NCI-H2029 (cell line): ENCODE measurements at regions not wholly inside any gene's neighbourhood (a gene's known extent, or its start where the extent isn't known, plus 50 kb on each side); places are given as distances from the start of the nearest gene placed in this dataset.
"Not testable (repeated sequence)": the region's sequence is repeated elsewhere in the genome, so short reads cannot be mapped to it uniquely, and the experiment has no call there.

Experiments
- DNase-seq: peaks from one replicate; lab custom pipeline; 2025; lab: John Stamatoyannopoulos, UW

GRCh38 chr18:66440433-66440832 is 163.5 kb downstream of the CDH19 start:
- no peak for DNase-seq

GRCh38 chr18:66439670-66440069 is 164.2 kb downstream of the CDH19 start:
- no peak for DNase-seq

- no peak for DNase-seq
Measured at GRCh38 chr18:66438711-66439536, 165.0 kb downstream of the CDH19 start.

- no peak for DNase-seq
Measured at GRCh38 chr18:66432636-66433035, 171.3 kb downstream of the CDH19 start.

- no peak for DNase-seq
Measured at GRCh38 chr18:66428795-66429194, 175.1 kb downstream of the CDH19 start.

GRCh38 chr18:66419400-66419799 is 184.5 kb downstream of the CDH19 start:
- DNase-seq, result no peak

- DNase-seq, result no peak
Measured at GRCh38 chr18:66410692-66411091, 193.2 kb downstream of the CDH19 start.

GRCh38 chr18:66395671-66396218 is 208.1 kb downstream of the CDH19 start:
- no peak for DNase-seq

GRCh38 chr18:66393463-66393862 is 210.4 kb downstream of the CDH19 start:
- no peak for DNase-seq

GRCh38 chr18:66377291-66377690 is 226.6 kb downstream of the CDH19 start:
- no peak for DNase-seq

GRCh38 chr18:66375391-66375790 is 228.5 kb downstream of the CDH19 start:
- not testable (repeated sequence) for DNase-seq

GRCh38 chr18:66346833-66347588 is 256.9 kb downstream of the CDH19 start:
- DNase-seq, result no peak

- DNase-seq, result peak; percentile 1
Measured at GRCh38 chr18:66344227-66344626, 259.7 kb downstream of the CDH19 start.

- no peak for DNase-seq
Measured at GRCh38 chr18:66342577-66342976, 261.3 kb downstream of the CDH19 start.

- no peak for DNase-seq
Measured at GRCh38 chr18:66334534-66334933, 269.4 kb downstream of the CDH19 start.

- DNase-seq, result no peak
Measured at GRCh38 chr18:66329716-66330115, 274.2 kb downstream of the CDH19 start.

- DNase-seq, result no peak
Measured at GRCh38 chr18:66328296-66328878, 275.5 kb downstream of the CDH19 start.

- no peak for DNase-seq
Measured at GRCh38 chr18:66325251-66325650, 278.6 kb downstream of the CDH19 start.

- no peak for DNase-seq
Measured at GRCh38 chr18:66324616-66325015, 279.3 kb downstream of the CDH19 start.

GRCh38 chr18:66317243-66318090 is 286.4 kb downstream of the CDH19 start:
- DNase-seq, result no peak

- DNase-seq, result no peak
Measured at GRCh38 chr18:66316701-66317100, 287.2 kb downstream of the CDH19 start.

GRCh38 chr18:66300141-66300540 is 303.7 kb downstream of the CDH19 start:
- no peak for DNase-seq
